ENCODE measurements at regions not wholly inside any gene's neighbourhood (a gene's known extent, or its start where the extent isn't known, plus 50 kb on each side); places are given as distances from the start of the nearest gene placed in this dataset.

GRCh38 chr12:97276661-97277429 lies 185.8 kb upstream of the RMST start:
- DNase-seq = no peak

GRCh38 chr12:97283297-97283696 lies 179.3 kb upstream of the RMST start:
- DNase-seq = no peak

GRCh38 chr12:97288531-97288930 lies 174.1 kb upstream of the RMST start:
- DNase-seq = no peak

- no peak for DNase-seq
Observed at GRCh38 chr12:97292588-97292987, 170.0 kb upstream of the RMST start.

GRCh38 chr12:97293541-97293940 lies 169.1 kb upstream of the RMST start:
- no peak for DNase-seq

GRCh38 chr12:97299847-97300246 lies 162.8 kb upstream of the RMST start:
- DNase-seq = no peak

GRCh38 chr12:97300431-97300830 lies 162.2 kb upstream of the RMST start:
- no peak for DNase-seq

GRCh38 chr12:97300891-97301290 lies 161.7 kb upstream of the RMST start:
- no peak for DNase-seq

- DNase-seq = no peak
Observed at GRCh38 chr12:97301576-97301975, 161.0 kb upstream of the RMST start.

- DNase-seq = no peak
Observed at GRCh38 chr12:97305651-97306050, 157.0 kb upstream of the RMST start.

GRCh38 chr12:97306147-97306546 lies 156.5 kb upstream of the RMST start:
- DNase-seq = no peak

GRCh38 chr12:97308576-97309198 lies 153.9 kb upstream of the RMST start:
- DNase-seq = peak in 1 of 2 donors; percentile 58

- DNase-seq = no peak
Observed at GRCh38 chr12:97309921-97310320, 152.7 kb upstream of the RMST start.

- DNase-seq = no peak
Observed at GRCh38 chr12:97312570-97313135, 150.0 kb upstream of the RMST start.

- no peak for DNase-seq
Observed at GRCh38 chr12:97313471-97314190, 149.0 kb upstream of the RMST start.

GRCh38 chr12:97316321-97316720 lies 146.3 kb upstream of the RMST start:
- no peak for DNase-seq

- no peak for DNase-seq
Observed at GRCh38 chr12:97321621-97322020, 141.0 kb upstream of the RMST start.

- DNase-seq = no peak
Observed at GRCh38 chr12:97322388-97322787, 140.2 kb upstream of the RMST start.

GRCh38 chr12:97323154-97323553 lies 139.4 kb upstream of the RMST start:
- DNase-seq = no peak

- DNase-seq = no peak
Observed at GRCh38 chr12:97324471-97324870, 138.1 kb upstream of the RMST start.

GRCh38 chr12:97335115-97335514 lies 127.5 kb upstream of the RMST start:
- no peak for DNase-seq

GRCh38 chr12:97336900-97337751 lies 125.5 kb upstream of the RMST start:
- DNase-seq = no peak

- no peak for DNase-seq
Observed at GRCh38 chr12:97342130-97342529, 120.5 kb upstream of the RMST start.

Measured in CD4-positive, alpha-beta T cell treated with Interleukin-1 beta for 1 hour (primary cell).